Progenitor cell of endocrine pancreas (in vitro differentiated cells): ENCODE measurements at regions not wholly inside any gene's neighbourhood (a gene's known extent, or its start where the extent isn't known, plus 50 kb on each side); places are given as distances from the start of the nearest gene placed in this dataset.

ENCODE experiments used
- DNase-seq: peaks from one replicate; pipeline ENCODE4 v3.0.0; 2021; ENCODE audit warnings: low spot score; ENCODE audit not compliant: unreplicated experiment
- H3K27ac Mint-ChIP-seq: 2 replicates; pipeline ENCODE4 v1.8.0; 2021; ENCODE audit warnings: mild to moderate bottlenecking, moderate library complexity, mixed read lengths
- H3K27me3 Mint-ChIP-seq: 2 replicates; pipeline ENCODE4 v1.8.0; 2021; ENCODE audit warnings: mixed read lengths
- H3K36me3 Mint-ChIP-seq: 2 replicates; pipeline ENCODE4 v1.8.0; 2022; ENCODE audit warnings: mixed read lengths; ENCODE audit not compliant: insufficient read depth
- H3K4me1 Mint-ChIP-seq: 2 replicates; pipeline ENCODE4 v1.8.0; 2021; ENCODE audit warnings: low read depth, mixed read lengths
- H3K4me3 Mint-ChIP-seq: 2 replicates; pipeline ENCODE4 v1.8.0; 2021; ENCODE audit warnings: low read depth, mild to moderate bottlenecking, moderate library complexity, mixed read lengths
- H3K9me3 Mint-ChIP-seq: 2 replicates; pipeline ENCODE4 v1.8.0; 2021; ENCODE audit warnings: low read depth, mixed read lengths
- CTCF ChIP-seq: fragments of 200-600 bp; sonication (generic); IDR thresholded peaks from one replicate; pipeline ENCODE4 v1.5.0; 2021; ENCODE audit warnings: antibody characterized with exemption, mild to moderate bottlenecking; ENCODE audit not compliant: unreplicated experiment

- H3K27me3 Mint-ChIP-seq = no peaks in the 10 kb centered on the region
- no peak overlapping the region for H3K27ac Mint-ChIP-seq
- TF ChIP-seq CTCF = no peak
These were observed 132.8 kb downstream of the TUSC7 start for GRCh38 chr3:116842254-116842957.

GRCh38 chr3:116848248-116848829 lies 138.8 kb downstream of the TUSC7 start:
- Mint-ChIP-seq H3K4me1 (no peaks in the 10 kb centered on the region), H3K27me3 (no peaks in the 10 kb centered on the region), H3K36me3 (no peaks in the 10 kb centered on the region), H3K27ac (no peak overlapping the region), H3K9me3 (peaks cover 4% of the 10 kb centered on the region), H3K4me3 (no peak overlapping the region)
- no peak for TF ChIP-seq CTCF
- no peak for DNase-seq

More at GRCh38 chr3:116842254-116842957, 132.8 kb downstream of the TUSC7 start:
- no peak for DNase-seq
- H3K36me3 Mint-ChIP-seq = no peaks in the 10 kb centered on the region
- peaks cover 2% of the 10 kb centered on the region for H3K4me1 Mint-ChIP-seq
- peaks cover 2% of the 10 kb centered on the region for H3K9me3 Mint-ChIP-seq
- H3K4me3 Mint-ChIP-seq = no peak overlapping the region

- TF ChIP-seq CTCF = no peak
- H3K27me3 Mint-ChIP-seq = no peaks in the 10 kb centered on the region
- H3K36me3 Mint-ChIP-seq = no peaks in the 10 kb centered on the region
- DNase-seq = no peak
- H3K4me3 Mint-ChIP-seq = no peak overlapping the region
- H3K27ac Mint-ChIP-seq = no peak overlapping the region
- peaks cover 4% of the 10 kb centered on the region for H3K9me3 Mint-ChIP-seq
- H3K4me1 Mint-ChIP-seq = no peaks in the 10 kb centered on the region
These were observed 139.7 kb downstream of the TUSC7 start for GRCh38 chr3:116849261-116849688.

GRCh38 chr3:116852803-116853202 lies 143.2 kb downstream of the TUSC7 start:
- no peak overlapping the region for H3K27ac Mint-ChIP-seq
- no peaks in the 10 kb centered on the region for H3K9me3 Mint-ChIP-seq
- H3K4me1 Mint-ChIP-seq = no peaks in the 10 kb centered on the region
- no peaks in the 10 kb centered on the region for H3K36me3 Mint-ChIP-seq
- no peak for TF ChIP-seq CTCF
- DNase-seq = no peak
- no peaks in the 10 kb centered on the region for H3K27me3 Mint-ChIP-seq
- H3K4me3 Mint-ChIP-seq = no peak overlapping the region

- Mint-ChIP-seq H3K4me1 (no peaks in the 10 kb centered on the region), H3K9me3 (no peaks in the 10 kb centered on the region), H3K36me3 (no peaks in the 10 kb centered on the region), H3K4me3 (no peak overlapping the region), H3K27me3 (no peaks in the 10 kb centered on the region), H3K27ac (no peak overlapping the region)
- no peak for TF ChIP-seq CTCF
- DNase-seq = no peak
These were observed 153.7 kb downstream of the TUSC7 start for GRCh38 chr3:116863270-116863770.
